Right lobe of liver (tissue), 4 donors: ENCODE measurements at regions not wholly inside any gene's neighbourhood (a gene's known extent, or its start where the extent isn't known, plus 50 kb on each side); places are given as distances from the start of the nearest gene placed in this dataset.

Experiments
- POLR2A ChIP-seq: fragments of 450-650 bp; IDR thresholded peaks from one replicate; pipeline ENCODE4 v1.6.1; 2017; ENCODE audit warnings: antibody characterized with exemption, mild to moderate bottlenecking
- TF ChIP-seq, protein P1 (sequence below), 4 donors: fragments of 200-600 bp in 3 of 4; fragments of 450-650 bp in 1 of 4; IDR thresholded peaks; one replicate each; pipeline versions ENCODE4 v1.5.1 to v1.8.0; 2016 to 2022; ENCODE audit warnings: antibody characterized with exemption in 4 of 4, mild to moderate bottlenecking in 2 of 4
- donor health status: DM: no; HTN: no; CAD: no.
- donor health status: DM: no; HTN: no; CAD: no.
- donor health status: DM: no; HTN: yes; CAD: no.

DNA sequence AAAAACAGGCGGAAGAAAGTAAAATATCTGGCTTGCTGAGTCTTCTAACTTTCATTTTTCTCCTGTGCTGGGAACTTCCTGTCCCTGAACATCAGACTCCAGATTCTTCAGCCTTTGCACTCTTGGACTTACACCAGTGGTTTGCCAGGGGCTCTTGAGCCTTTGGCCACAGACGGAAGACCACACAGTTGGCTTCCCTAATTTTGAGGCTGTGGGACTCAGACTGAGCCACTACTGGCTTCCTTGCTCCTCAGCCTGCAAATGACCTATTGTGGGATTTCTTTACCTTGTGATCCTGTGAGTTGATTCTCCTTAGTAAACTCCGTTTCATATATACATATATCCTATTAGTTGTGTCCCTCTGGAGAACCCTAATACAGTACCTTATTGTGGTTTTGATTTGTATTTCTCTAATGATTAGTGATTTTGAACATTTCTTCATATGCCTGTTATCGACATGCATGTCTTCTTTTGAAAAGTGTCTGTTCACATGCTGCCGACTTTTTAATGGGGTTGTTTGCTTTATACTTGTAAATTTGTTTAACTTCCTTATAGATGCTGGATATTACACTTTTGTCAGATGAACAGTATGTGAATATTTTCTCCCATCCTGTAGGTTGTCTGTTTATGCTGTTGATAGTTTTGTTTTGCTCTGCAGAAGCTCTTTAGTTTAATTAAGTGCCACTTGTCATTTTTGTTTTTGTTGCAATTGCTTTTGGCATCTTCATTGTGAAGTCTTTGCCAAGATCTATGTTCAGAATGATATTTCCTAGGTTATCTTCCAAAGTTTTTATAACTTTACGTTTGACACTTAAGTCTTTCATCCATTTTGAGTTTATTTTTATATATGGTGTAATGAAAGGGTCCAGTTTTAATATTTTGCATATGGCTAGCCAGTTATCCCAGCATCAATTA, 348.8 kb upstream of the SETBP1 start:
- TF ChIP-seq, protein P1, sequence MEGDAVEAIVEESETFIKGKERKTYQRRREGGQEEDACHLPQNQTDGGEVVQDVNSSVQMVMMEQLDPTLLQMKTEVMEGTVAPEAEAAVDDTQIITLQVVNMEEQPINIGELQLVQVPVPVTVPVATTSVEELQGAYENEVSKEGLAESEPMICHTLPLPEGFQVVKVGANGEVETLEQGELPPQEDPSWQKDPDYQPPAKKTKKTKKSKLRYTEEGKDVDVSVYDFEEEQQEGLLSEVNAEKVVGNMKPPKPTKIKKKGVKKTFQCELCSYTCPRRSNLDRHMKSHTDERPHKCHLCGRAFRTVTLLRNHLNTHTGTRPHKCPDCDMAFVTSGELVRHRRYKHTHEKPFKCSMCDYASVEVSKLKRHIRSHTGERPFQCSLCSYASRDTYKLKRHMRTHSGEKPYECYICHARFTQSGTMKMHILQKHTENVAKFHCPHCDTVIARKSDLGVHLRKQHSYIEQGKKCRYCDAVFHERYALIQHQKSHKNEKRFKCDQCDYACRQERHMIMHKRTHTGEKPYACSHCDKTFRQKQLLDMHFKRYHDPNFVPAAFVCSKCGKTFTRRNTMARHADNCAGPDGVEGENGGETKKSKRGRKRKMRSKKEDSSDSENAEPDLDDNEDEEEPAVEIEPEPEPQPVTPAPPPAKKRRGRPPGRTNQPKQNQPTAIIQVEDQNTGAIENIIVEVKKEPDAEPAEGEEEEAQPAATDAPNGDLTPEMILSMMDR (IDR thresholded peaks at IDR 0.05) = no peak
- no peak for TF ChIP-seq POLR2A
